ENCODE measurements at regions not wholly inside any gene's neighbourhood (a gene's known extent, or its start where the extent isn't known, plus 50 kb on each side); places are given as distances from the start of the nearest gene placed in this dataset.

- POLR2A ChIA-PET: no interaction called here
- Mint-ChIP-seq H3K4me3 (ENCODE audit: unreplicated experiment) (no peak overlapping the region), H3K27me3 (ENCODE audit: insufficient read depth, unreplicated experiment) (peaks cover 2% of the 10 kb centered on the region), H3K27ac (ENCODE audit: unreplicated experiment) (no peak overlapping the region), H3K9me3 (ENCODE audit: unreplicated experiment) (no peaks in the 10 kb centered on the region), H3K36me3 (ENCODE audit: insufficient read depth, unreplicated experiment) (no peaks in the 10 kb centered on the region), H3K4me1 (ENCODE audit: low read depth, unreplicated experiment) (no peaks in the 10 kb centered on the region)
- Histone ChIP-seq H3K9me3 (no peaks in the 10 kb centered on the region), H3K4me1 (no peaks in the 10 kb centered on the region), H3K4me3 (ENCODE audit: low read depth, low read length) (no peak overlapping the region), H3K27me3 (replicated peaks; ENCODE audit: control insufficient read depth, insufficient read depth, low read length) (no peaks in the 10 kb centered on the region), H3K36me3 (ENCODE audit: control insufficient read depth, insufficient read depth, low read length) (no peaks in the 10 kb centered on the region)
- BruUV-seq (replicated peaks): no TSS peak
- intact Hi-C loops (cut with micrococcal nuclease; ENCODE audit: unreplicated experiment): no loop called here
- no peak for DNase-seq
- TF ChIP-seq, protein P1, sequence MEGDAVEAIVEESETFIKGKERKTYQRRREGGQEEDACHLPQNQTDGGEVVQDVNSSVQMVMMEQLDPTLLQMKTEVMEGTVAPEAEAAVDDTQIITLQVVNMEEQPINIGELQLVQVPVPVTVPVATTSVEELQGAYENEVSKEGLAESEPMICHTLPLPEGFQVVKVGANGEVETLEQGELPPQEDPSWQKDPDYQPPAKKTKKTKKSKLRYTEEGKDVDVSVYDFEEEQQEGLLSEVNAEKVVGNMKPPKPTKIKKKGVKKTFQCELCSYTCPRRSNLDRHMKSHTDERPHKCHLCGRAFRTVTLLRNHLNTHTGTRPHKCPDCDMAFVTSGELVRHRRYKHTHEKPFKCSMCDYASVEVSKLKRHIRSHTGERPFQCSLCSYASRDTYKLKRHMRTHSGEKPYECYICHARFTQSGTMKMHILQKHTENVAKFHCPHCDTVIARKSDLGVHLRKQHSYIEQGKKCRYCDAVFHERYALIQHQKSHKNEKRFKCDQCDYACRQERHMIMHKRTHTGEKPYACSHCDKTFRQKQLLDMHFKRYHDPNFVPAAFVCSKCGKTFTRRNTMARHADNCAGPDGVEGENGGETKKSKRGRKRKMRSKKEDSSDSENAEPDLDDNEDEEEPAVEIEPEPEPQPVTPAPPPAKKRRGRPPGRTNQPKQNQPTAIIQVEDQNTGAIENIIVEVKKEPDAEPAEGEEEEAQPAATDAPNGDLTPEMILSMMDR (IDR thresholded peaks at IDR 0.05; ENCODE audit: insufficient read depth in 1 of 2, low read depth in 1 of 2, low read length in 1 of 2, severe bottlenecking in 1 of 2, unreplicated experiment in 1 of 2): no peak
- CTCF ChIA-PET: no interaction called here
Observed at GRCh38 chr15:91576096-91576495, 277.4 kb upstream of the SLCO3A1 start.

- no peaks in the 10 kb centered on the region for H3K4me1 Mint-ChIP-seq (ENCODE audit: low read depth, unreplicated experiment)
- POLR2A ChIA-PET: no interaction called here
- Histone ChIP-seq H3K4me3 (ENCODE audit: low read depth, low read length) (no peak overlapping the region), H3K27me3 (replicated peaks; ENCODE audit: control insufficient read depth, insufficient read depth, low read length) (no peaks in the 10 kb centered on the region), H3K9me3 (no peaks in the 10 kb centered on the region), H3K36me3 (ENCODE audit: control insufficient read depth, insufficient read depth, low read length) (no peaks in the 10 kb centered on the region), H3K4me1 (no peaks in the 10 kb centered on the region)
- intact Hi-C loops (cut with micrococcal nuclease; ENCODE audit: unreplicated experiment): no loop called here
- TF ChIP-seq, protein P1 (IDR thresholded peaks at IDR 0.05; ENCODE audit: insufficient read depth in 1 of 2, low read depth in 1 of 2, low read length in 1 of 2, severe bottlenecking in 1 of 2, unreplicated experiment in 1 of 2): no peak
- no TSS peak for BruUV-seq (replicated peaks)
- no peak for DNase-seq
- peaks cover 8% of the 10 kb centered on the region for H3K27me3 Mint-ChIP-seq (ENCODE audit: insufficient read depth, unreplicated experiment)
- H3K36me3 Mint-ChIP-seq (ENCODE audit: insufficient read depth, unreplicated experiment): no peaks in the 10 kb centered on the region
- CTCF ChIA-PET: no interaction called here
- no peak overlapping the region for H3K4me3 Mint-ChIP-seq (ENCODE audit: unreplicated experiment)
- no peak overlapping the region for H3K27ac Mint-ChIP-seq (ENCODE audit: unreplicated experiment)
- no peaks in the 10 kb centered on the region for H3K9me3 Mint-ChIP-seq (ENCODE audit: unreplicated experiment)
Observed at GRCh38 chr15:91578511-91578910, 275.0 kb upstream of the SLCO3A1 start.

GRCh38 chr15:91584895-91585294 lies 268.6 kb upstream of the SLCO3A1 start:
- Histone ChIP-seq H3K4me1 (no peaks in the 10 kb centered on the region), H3K4me3 (ENCODE audit: low read depth, low read length) (no peak overlapping the region), H3K27me3 (replicated peaks; ENCODE audit: control insufficient read depth, insufficient read depth, low read length) (no peaks in the 10 kb centered on the region), H3K36me3 (ENCODE audit: control insufficient read depth, insufficient read depth, low read length) (no peaks in the 10 kb centered on the region), H3K9me3 (no peaks in the 10 kb centered on the region)
- Mint-ChIP-seq H3K36me3 (ENCODE audit: insufficient read depth, unreplicated experiment) (no peaks in the 10 kb centered on the region), H3K4me1 (ENCODE audit: low read depth, unreplicated experiment) (no peaks in the 10 kb centered on the region), H3K9me3 (ENCODE audit: unreplicated experiment) (no peaks in the 10 kb centered on the region), H3K4me3 (ENCODE audit: unreplicated experiment) (no peak overlapping the region), H3K27ac (ENCODE audit: unreplicated experiment) (no peak overlapping the region), H3K27me3 (ENCODE audit: insufficient read depth, unreplicated experiment) (peaks cover 11% of the 10 kb centered on the region)
- intact Hi-C loops (cut with micrococcal nuclease; ENCODE audit: unreplicated experiment): no loop called here
- no TSS peak for BruUV-seq (replicated peaks)
- POLR2A ChIA-PET: no interaction called here
- CTCF ChIA-PET: no interaction called here
- DNase-seq: no peak
- TF ChIP-seq, protein P1 (IDR thresholded peaks at IDR 0.05; ENCODE audit: insufficient read depth in 1 of 2, low read depth in 1 of 2, low read length in 1 of 2, severe bottlenecking in 1 of 2, unreplicated experiment in 1 of 2): no peak
